GM12892 (cell line): ENCODE measurements at regions not wholly inside any gene's neighbourhood (a gene's known extent, or its start where the extent isn't known, plus 50 kb on each side); places are given as distances from the start of the nearest gene placed in this dataset.

Experiments
- DNase-seq: peaks from one replicate; pipeline ENCODE4 v3.0.0; 2011; ENCODE audit not compliant: insufficient read length
- FAIRE-seq: peaks from 2 replicates; lab custom pipeline; 2011; peaks lifted over from hg19 to GRCh38; lab: Jason Lieb, UNC
- POLR2A ChIP-seq: IDR thresholded peaks from 2 replicates; pipeline ENCODE4 v1.6.1; 2011; ENCODE audit warnings: low read depth, low read length, control low read depth
- POLR2AphosphoS5 ChIP-seq: IDR thresholded peaks from 2 replicates; pipeline ENCODE4 v1.6.1; 2011; ENCODE audit warnings: low read depth, low read length, control low read depth
- TAF1 ChIP-seq: IDR thresholded peaks from 2 replicates; pipeline ENCODE4 v1.6.1; 2011; ENCODE audit warnings: low read depth, mild to moderate bottlenecking, control low read depth, low read length, borderline replicate concordance

GRCh38 chr2:64361151-64361938 lies 92.6 kb upstream of the LGALSL start:
- FAIRE-seq (no peak), DNase-seq (no peak)
- TF ChIP-seq POLR2AphosphoS5 = no peak
- no peak for TF ChIP-seq POLR2A
- no peak for TF ChIP-seq TAF1

DNA sequence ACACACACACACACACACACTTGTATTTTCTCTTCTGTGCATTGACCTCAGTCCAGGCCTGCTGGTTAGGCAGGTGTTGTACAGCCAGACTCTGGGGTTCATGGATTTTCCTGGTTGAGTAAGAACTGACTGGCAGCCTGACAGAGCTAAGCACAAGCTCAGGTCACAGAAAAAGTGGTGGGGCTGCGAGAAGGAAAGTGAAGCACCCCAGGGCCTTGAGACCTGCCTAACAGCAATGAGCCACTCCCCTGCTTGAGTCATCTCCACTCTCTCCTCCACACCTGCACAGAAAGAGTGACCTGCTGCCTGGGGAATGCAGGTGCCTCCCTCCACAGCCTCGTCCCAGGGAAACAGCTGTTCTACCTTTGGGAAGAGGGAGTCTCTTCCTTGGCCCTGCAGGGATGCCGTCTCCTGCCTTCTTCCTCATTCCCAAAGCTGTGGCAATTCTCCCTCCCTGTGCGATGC lies 91.4 kb upstream of the LGALSL start:
- no peak for TF ChIP-seq TAF1
- no peak for TF ChIP-seq POLR2A
- no peak for TF ChIP-seq POLR2AphosphoS5
- FAIRE-seq (no peak), DNase-seq (no peak)

DNA sequence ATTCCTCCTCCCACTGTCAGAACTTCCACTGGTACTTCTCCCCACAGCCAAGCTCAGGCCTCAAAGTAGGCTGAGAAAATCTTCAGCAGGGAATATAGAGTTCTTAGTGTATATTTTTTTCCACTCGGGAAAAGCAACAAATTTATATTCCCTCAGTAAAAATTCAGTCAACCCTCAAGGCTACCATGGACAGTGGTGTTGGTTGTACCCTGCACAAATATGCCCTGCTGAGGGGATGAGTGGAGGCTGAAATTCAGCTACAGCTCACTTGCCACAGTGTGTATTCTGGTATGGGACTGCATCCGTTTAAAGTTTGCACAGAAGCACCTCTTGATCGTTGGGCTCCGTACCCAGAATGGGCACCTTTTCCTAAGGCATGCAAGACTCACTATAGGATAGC lies 90.8 kb upstream of the LGALSL start:
- no peak for FAIRE-seq
- TF ChIP-seq TAF1 (no peak), POLR2A (no peak), POLR2AphosphoS5 (no peak)
- DNase-seq = no peak

GRCh38 chr2:64363848-64364247 lies 90.1 kb upstream of the LGALSL start:
- FAIRE-seq (no peak), DNase-seq (no peak)
- TF ChIP-seq POLR2AphosphoS5 (no peak), POLR2A (no peak), TAF1 (no peak)

DNA sequence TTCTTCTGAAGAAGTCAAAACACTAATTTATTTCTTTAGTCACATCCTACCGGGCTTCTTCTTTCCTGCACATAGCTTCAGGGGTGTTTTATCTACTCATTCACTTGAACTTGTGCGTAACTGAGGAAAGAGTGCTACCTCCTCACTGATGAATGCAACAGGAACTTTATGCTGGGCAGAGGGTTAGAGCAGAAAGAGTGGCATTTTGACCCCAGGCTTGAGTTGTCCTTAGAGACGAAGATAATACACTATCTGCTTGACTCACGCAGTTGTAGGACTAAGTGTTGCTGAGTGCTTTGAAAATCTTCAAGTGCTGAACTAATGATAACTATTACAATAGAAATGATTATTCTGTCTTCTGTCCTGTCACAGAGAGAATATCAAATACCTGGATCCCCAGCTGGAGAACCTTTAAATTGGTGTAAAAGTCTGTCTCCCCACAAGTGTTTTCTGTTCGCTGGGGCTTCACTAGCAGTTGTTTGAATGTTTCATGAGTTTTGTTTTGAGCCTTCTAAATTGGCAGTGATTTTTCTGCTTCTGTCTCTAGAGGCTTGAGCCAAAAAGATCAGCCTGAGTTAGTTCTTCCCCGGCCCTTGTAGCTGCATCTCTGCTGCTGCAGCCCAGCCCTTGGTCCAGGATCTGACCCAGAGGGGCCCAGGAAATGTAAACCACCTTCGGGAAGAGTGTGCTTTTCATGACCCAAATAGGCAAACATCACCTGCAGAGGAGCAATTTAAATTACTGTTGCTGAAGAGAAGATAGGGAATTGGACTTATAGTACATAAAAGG lies 86.3 kb upstream of the LGALSL start:
- DNase-seq = no peak
- no peak for FAIRE-seq
- TF ChIP-seq POLR2AphosphoS5 (no peak), TAF1 (no peak), POLR2A (no peak)

DNA sequence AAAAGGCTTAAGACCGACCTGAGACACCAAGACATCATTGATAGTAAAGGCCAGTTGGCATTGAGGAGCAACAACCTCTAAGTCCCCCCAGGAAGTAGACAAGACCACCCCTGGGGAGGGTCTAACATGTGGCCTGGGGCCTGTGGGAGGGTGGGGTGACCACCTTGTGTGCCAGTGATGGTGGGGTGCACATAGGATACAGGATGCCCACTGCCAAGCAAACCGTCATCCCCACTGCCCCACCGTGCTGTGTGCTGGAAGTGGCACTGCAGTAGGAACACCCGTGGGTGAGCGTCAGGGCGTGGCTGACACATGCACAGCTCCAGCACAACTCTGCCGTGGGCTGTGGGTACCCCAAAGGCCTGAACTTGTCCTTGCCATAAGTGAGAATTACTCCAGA lies 84.3 kb upstream of the LGALSL start:
- TF ChIP-seq POLR2A (no peak), TAF1 (no peak), POLR2AphosphoS5 (no peak)
- DNase-seq (no peak), FAIRE-seq (no peak)

GRCh38 chr2:64371727-64372126 lies 82.2 kb upstream of the LGALSL start:
- TF ChIP-seq TAF1 (no peak), POLR2AphosphoS5 (no peak), POLR2A (no peak)
- FAIRE-seq = no peak
- DNase-seq = no peak

GRCh38 chr2:64374686-64375085 lies 79.3 kb upstream of the LGALSL start:
- DNase-seq (no peak), FAIRE-seq (no peak)

GRCh38 chr2:64376926-64377325 lies 77.0 kb upstream of the LGALSL start:
- DNase-seq (no peak), FAIRE-seq (no peak)
- TF ChIP-seq POLR2AphosphoS5 (no peak), POLR2A (no peak), TAF1 (no peak)

More at GRCh38 chr2:64374686-64375085, 79.3 kb upstream of the LGALSL start:
- no peak for TF ChIP-seq POLR2A
- no peak for TF ChIP-seq POLR2AphosphoS5
- TF ChIP-seq TAF1 = no peak

- FAIRE-seq (no peak), DNase-seq (no peak)
- TF ChIP-seq POLR2AphosphoS5 (no peak), TAF1 (no peak), POLR2A (no peak)
These were observed 74.8 kb upstream of the LGALSL start for GRCh38 chr2:64379186-64379585.

- no peak for TF ChIP-seq POLR2A
- TF ChIP-seq TAF1 = no peak
- TF ChIP-seq POLR2AphosphoS5 = no peak
- FAIRE-seq (no peak), DNase-seq (no peak)
These were observed 73.0 kb upstream of the LGALSL start for GRCh38 chr2:64380853-64381527.

DNA sequence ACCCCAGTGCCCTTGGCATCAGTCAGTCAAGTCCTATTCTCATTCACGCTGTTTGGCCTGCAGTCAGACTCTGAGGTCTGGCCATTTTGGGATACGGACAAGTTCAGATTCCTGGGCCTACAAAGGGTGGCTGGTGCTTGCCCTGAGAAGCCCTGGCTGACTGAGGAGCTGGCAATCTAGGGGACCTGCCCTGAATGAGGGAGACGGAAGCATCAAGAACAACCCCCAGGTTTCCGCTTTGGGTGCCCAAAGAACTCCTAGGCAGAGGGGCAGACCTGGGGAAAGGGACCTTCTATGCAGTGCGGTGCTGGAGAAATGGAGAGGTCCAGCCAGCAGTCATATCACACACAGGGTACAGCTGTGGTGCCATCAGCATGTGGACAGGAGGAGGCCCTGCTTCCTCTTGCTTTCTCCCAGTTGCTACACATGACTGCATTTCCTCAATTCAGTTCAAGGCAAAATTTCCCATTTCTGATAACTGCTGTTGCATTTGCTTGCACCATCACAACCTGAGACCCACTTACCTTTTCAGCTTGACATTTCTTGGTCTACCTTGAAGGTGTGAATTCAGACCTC lies 70.9 kb upstream of the LGALSL start:
- FAIRE-seq (no peak), DNase-seq (no peak)
- TF ChIP-seq TAF1 (no peak), POLR2A (no peak), POLR2AphosphoS5 (no peak)
